Stomach (tissue), 8 donors: ENCODE measurements at regions not wholly inside any gene's neighbourhood (a gene's known extent, or its start where the extent isn't known, plus 50 kb on each side); places are given as distances from the start of the nearest gene placed in this dataset.

Source experiments
- DNase-seq, 2 donors: peaks; one replicate each; pipeline versions ENCODE4 v3.0.0 to v3.0.0-alpha.2; 2013 to 2019
- H3K27ac ChIP-seq, 5 donors: fragments of 200-600 bp in 4 of 5; sonication (generic) in 4 of 5; one replicate each; pipeline ENCODE4 v1.5.1; 2013 to 2019; ENCODE audit warnings: mild to moderate bottlenecking in 1 of 5, moderate library complexity in 1 of 5
- H3K27me3 ChIP-seq, 3 donors: fragments of 200-600 bp; sonication (generic); one replicate each; pipeline ENCODE4 v1.5.1; 2017 to 2019; ENCODE audit warnings: mixed run types in 1 of 3
- H3K36me3 ChIP-seq, 4 donors: fragments of 200-600 bp; sonication (generic); 1 replicate in 3 of 4; 2 replicates in 1 of 4; pipeline ENCODE4 v1.5.1; 2016 to 2019
- H3K4me1 ChIP-seq, 4 donors: fragments of 200-600 bp; sonication (generic); one replicate each; pipeline ENCODE4 v1.5.1; 2016 to 2019
- H3K4me3 ChIP-seq, 4 donors: fragments of 200-600 bp; sonication (generic) in 3 of 4; one replicate each; pipeline ENCODE4 v1.5.1; 2016 to 2019; ENCODE audit warnings: mild to moderate bottlenecking in 1 of 4
- H3K9me3 ChIP-seq, 4 donors: fragments of 200-600 bp; sonication (generic); one replicate each; pipeline ENCODE4 v1.5.1; 2016 to 2019
- CTCF ChIP-seq, 7 experiments: fragments of 450-650 bp in 4 of 7; fragments of 200-600 bp in 3 of 7; sonication (generic) in 3 of 7; IDR thresholded peaks; one replicate each; pipeline ENCODE4 v1.5.1; 2016 to 2019; ENCODE audit warnings: antibody characterized with exemption in 7 of 7, control low read depth in 2 of 7, mild to moderate bottlenecking in 1 of 7
- EP300 ChIP-seq: sonication (generic); formaldehyde crosslinking; IDR thresholded peaks from one replicate; pipeline ENCODE4 v1.6.1; 2017; ENCODE audit warnings: antibody characterized with exemption
- POLR2A ChIP-seq, 4 donors: fragments of 450-650 bp; IDR thresholded peaks; one replicate each; pipeline ENCODE4 v1.6.1; 2016; ENCODE audit warnings: antibody characterized with exemption in 4 of 4, control low read depth in 2 of 4, mild to moderate bottlenecking in 1 of 4, moderate library complexity in 1 of 4
- POLR2AphosphoS5 ChIP-seq, 3 donors: sonication (generic); formaldehyde crosslinking; IDR thresholded peaks; one replicate each; pipeline ENCODE4 v1.6.1; 2016; ENCODE audit warnings: antibody characterized with exemption in 3 of 3
- WGBS, 5 donors: extraction: QIAGEN DNeasy Blood & Tissue Kit in 3 of 5; methylation state at CpG; one replicate each; pipeline versions ENCODE4 v1.1.5 to v1.1.7; 2013 to 2018; 5-methylcytosine and 5-hydroxymethylcytosine counted together
- intact Hi-C: fragments of 100-400 bp; cut with DNase I; formaldehyde crosslinking; loops from one replicate; pipeline ENCODE4 v1.15.1; 2023; ENCODE audit warnings: low total_unique reads
- donor health status: healthy with polysubstance abuse.
- donor health status: Bipolar disorder and iron deficiency.
- donor health status: healthy.

DNA sequence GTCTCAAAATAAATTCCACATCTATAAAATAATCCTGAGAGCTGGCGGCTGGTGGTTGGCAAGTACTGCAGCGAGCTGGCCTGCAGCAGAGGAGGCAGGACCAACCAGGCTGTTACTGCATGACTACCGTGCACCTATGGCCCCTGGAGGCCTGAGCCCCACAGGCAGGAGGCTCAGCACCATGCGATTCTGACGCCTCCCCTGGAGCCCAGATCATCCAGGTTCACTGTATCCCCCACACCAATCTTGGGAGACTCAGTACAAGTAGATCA lies 159.5 kb upstream of the NCAM1 start:
- no peaks in the 10 kb centered on the region for H3K27me3 ChIP-seq
- TF ChIP-seq POLR2AphosphoS5 (IDR thresholded peaks at IDR 0.05): no peak
- no peak for TF ChIP-seq CTCF (IDR thresholded peaks at IDR 0.05)
- no peak for TF ChIP-seq POLR2A (IDR thresholded peaks at IDR 0.05)
- TF ChIP-seq EP300: no peak
- intact Hi-C loops: no loop called here
- no peaks in the 10 kb centered on the region for H3K9me3 ChIP-seq
- DNase-seq: no peak
- no peak overlapping the region for H3K4me3 ChIP-seq
- H3K36me3 ChIP-seq: no peaks in the 10 kb centered on the region
- peaks cover 0 to 20% (median 0%) of the 10 kb centered on the region in 4 donors for H3K4me1 ChIP-seq
- no peak overlapping the region for H3K27ac ChIP-seq
- WGBS, 5 donors: 71 to 95% (median 81%) methylated on average over 5 of the region's 5 CpGs

DNA sequence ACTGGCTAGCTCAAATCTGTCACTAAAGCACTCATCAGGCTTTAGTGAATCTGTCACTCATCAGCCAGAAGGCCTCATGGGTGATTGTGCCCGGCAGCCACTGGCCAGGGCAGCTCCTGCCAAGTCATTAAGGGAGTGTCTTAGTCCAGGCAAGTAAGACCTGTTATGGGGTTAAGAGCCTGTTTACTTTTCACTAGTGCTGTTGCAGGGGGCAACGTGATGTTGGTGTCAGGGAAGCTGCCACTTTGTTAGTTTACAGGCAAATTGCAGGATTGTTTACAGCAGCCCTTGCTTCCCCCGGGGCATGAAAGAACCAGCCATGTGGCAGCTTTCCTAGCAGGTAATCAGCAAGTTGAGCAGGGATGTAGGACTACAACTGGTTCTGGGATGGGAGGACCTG lies 155.6 kb upstream of the NCAM1 start:
- H3K4me3 ChIP-seq: no peak overlapping the region
- peak in 1 of 2 donors; percentile 57 for DNase-seq
- no peaks in the 10 kb centered on the region for H3K9me3 ChIP-seq
- H3K4me1 ChIP-seq: peaks cover 0 to 31% (median 5%) of the 10 kb centered on the region in 4 donors
- WGBS, 5 donors: 0 to 27% (median 12%) methylated on average over 3 of the region's 3 CpGs
- H3K36me3 ChIP-seq: no peaks in the 10 kb centered on the region
- no peaks in the 10 kb centered on the region for H3K27me3 ChIP-seq
- TF ChIP-seq CTCF (IDR thresholded peaks at IDR 0.05): no peak
- no peak for TF ChIP-seq EP300
- TF ChIP-seq POLR2A (IDR thresholded peaks at IDR 0.05): no peak
- no peak for TF ChIP-seq POLR2AphosphoS5 (IDR thresholded peaks at IDR 0.05)
- no peak overlapping the region for H3K27ac ChIP-seq
- intact Hi-C loops: no loop called here

- intact Hi-C loops: no loop called here
- TF ChIP-seq EP300 (no peak), POLR2A (IDR thresholded peaks at IDR 0.05) (no peak), POLR2AphosphoS5 (IDR thresholded peaks at IDR 0.05) (no peak), CTCF (IDR thresholded peaks at IDR 0.05) (no peak)
- H3K36me3 ChIP-seq: no peaks in the 10 kb centered on the region
Observed at GRCh38 chr11:112806256-112806655, 155.0 kb upstream of the NCAM1 start.

GRCh38 chr11:112806876-112807275 lies 154.3 kb upstream of the NCAM1 start:
- Histone ChIP-seq H3K27ac (no peak overlapping the region), H3K9me3 (peaks cover 0 to 9% (median 0%) of the 10 kb centered on the region in 4 donors), H3K27me3 (no peaks in the 10 kb centered on the region), H3K4me1 (peaks cover 0 to 31% (median 5%) of the 10 kb centered on the region in 4 donors), H3K36me3 (no peaks in the 10 kb centered on the region), H3K4me3 (no peak overlapping the region)
- TF ChIP-seq CTCF (IDR thresholded peaks at IDR 0.05): no peak
- WGBS, 5 donors: 37 to 50% (median 43%) methylated on average over 3 of the region's 3 CpGs
- intact Hi-C loops: no loop called here
- DNase-seq: peak in 1 of 2 donors; percentile 35

More at GRCh38 chr11:112806256-112806655, 155.0 kb upstream of the NCAM1 start:
- Histone ChIP-seq H3K4me3 (no peak overlapping the region), H3K9me3 (peaks cover 0 to 5% (median 0%) of the 10 kb centered on the region in 4 donors), H3K4me1 (peaks cover 0 to 31% (median 5%) of the 10 kb centered on the region in 4 donors), H3K27me3 (no peaks in the 10 kb centered on the region), H3K27ac (no peak overlapping the region)
- no peak for DNase-seq

DNA sequence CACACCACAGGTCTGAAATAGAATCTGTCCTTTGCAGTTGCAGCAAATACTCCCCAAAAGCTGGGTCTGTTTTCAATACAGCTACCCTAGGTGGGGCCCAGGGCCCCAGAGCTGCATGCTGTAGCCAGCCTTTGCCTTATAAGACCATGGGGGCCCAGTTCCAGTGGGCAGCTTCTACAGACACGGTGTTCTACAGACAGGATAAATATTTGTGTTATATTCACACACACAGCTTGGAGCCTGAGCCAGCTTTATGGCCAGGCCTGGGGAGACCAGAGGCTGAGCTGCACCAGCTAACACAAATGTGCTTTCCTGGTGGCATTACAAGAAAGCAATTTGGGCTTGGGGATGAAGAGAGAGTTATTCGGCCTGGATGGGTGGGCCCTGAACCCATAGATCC lies 151.8 kb upstream of the NCAM1 start:
- no peak for TF ChIP-seq CTCF (IDR thresholded peaks at IDR 0.05)
- no peak for TF ChIP-seq POLR2AphosphoS5 (IDR thresholded peaks at IDR 0.05)
- no peak for TF ChIP-seq POLR2A (IDR thresholded peaks at IDR 0.05)
- no peak for TF ChIP-seq EP300
- Histone ChIP-seq H3K9me3 (peaks cover 0 to 9% (median 0%) of the 10 kb centered on the region in 4 donors), H3K27ac (peak overlapping the region in 3 of 5 donors; percentile 4 to 63 (median 20)), H3K27me3 (no peaks in the 10 kb centered on the region), H3K36me3 (no peaks in the 10 kb centered on the region), H3K4me3 (no peak overlapping the region), H3K4me1 (peaks cover 0 to 31% (median 5%) of the 10 kb centered on the region in 4 donors)
- intact Hi-C loops: no loop called here
- WGBS, 5 donors: 31 to 38% (median 36%) methylated on average over 1 to 2 of the region's 2 CpGs
- peak in 1 of 2 donors; percentile 36 for DNase-seq
